ENCODE measurements at regions not wholly inside any gene's neighbourhood (a gene's known extent, or its start where the extent isn't known, plus 50 kb on each side); places are given as distances from the start of the nearest gene placed in this dataset.

- no peak overlapping the region for H3K4me3 Mint-ChIP-seq
- TF ChIP-seq CTCF (IDR thresholded peaks at IDR 0.05), result no peak
- no peak overlapping the region for H3K27ac Mint-ChIP-seq
- no peaks in the 10 kb centered on the region for H3K4me1 Mint-ChIP-seq (ENCODE audit: low read depth)
- H3K27me3 Mint-ChIP-seq (ENCODE audit: insufficient read depth), result peaks cover 29% of the 10 kb centered on the region
- H3K36me3 Mint-ChIP-seq (ENCODE audit: low read depth), result no peaks in the 10 kb centered on the region
- H3K9me3 Mint-ChIP-seq, result no peaks in the 10 kb centered on the region
- no peak for DNase-seq
These were observed 207.6 kb upstream of the SERP2 start for GRCh38 chr13:44165889-44166496.

GRCh38 chr13:44169018-44169911, 204.4 kb upstream of the SERP2 start:
- Mint-ChIP-seq H3K4me1 (ENCODE audit: low read depth) (peaks cover 8% of the 10 kb centered on the region), H3K27ac (no peak overlapping the region), H3K27me3 (ENCODE audit: insufficient read depth) (peaks cover 14% of the 10 kb centered on the region), H3K9me3 (no peaks in the 10 kb centered on the region), H3K36me3 (ENCODE audit: low read depth) (no peaks in the 10 kb centered on the region), H3K4me3 (no peak overlapping the region)
- DNase-seq, result no peak
- TF ChIP-seq CTCF (IDR thresholded peaks at IDR 0.05), result no peak

GRCh38 chr13:44170731-44171130, 202.9 kb upstream of the SERP2 start:
- DNase-seq, result no peak
- Mint-ChIP-seq H3K9me3 (no peaks in the 10 kb centered on the region), H3K27me3 (ENCODE audit: insufficient read depth) (peaks cover 14% of the 10 kb centered on the region), H3K27ac (no peak overlapping the region), H3K4me1 (ENCODE audit: low read depth) (peaks cover 23% of the 10 kb centered on the region), H3K36me3 (ENCODE audit: low read depth) (no peaks in the 10 kb centered on the region), H3K4me3 (no peak overlapping the region)
- TF ChIP-seq CTCF (IDR thresholded peaks at IDR 0.05), result no peak

GRCh38 chr13:44171156-44171555, 202.5 kb upstream of the SERP2 start:
- Mint-ChIP-seq H3K4me3 (no peak overlapping the region), H3K27me3 (ENCODE audit: insufficient read depth) (peaks cover 14% of the 10 kb centered on the region), H3K27ac (no peak overlapping the region), H3K4me1 (ENCODE audit: low read depth) (peaks cover 27% of the 10 kb centered on the region), H3K9me3 (no peaks in the 10 kb centered on the region), H3K36me3 (ENCODE audit: low read depth) (no peaks in the 10 kb centered on the region)
- no peak for TF ChIP-seq CTCF (IDR thresholded peaks at IDR 0.05)
- DNase-seq, result no peak

- Mint-ChIP-seq H3K9me3 (no peaks in the 10 kb centered on the region), H3K27ac (no peak overlapping the region), H3K27me3 (ENCODE audit: insufficient read depth) (peaks cover 13% of the 10 kb centered on the region), H3K4me1 (ENCODE audit: low read depth) (peaks cover 29% of the 10 kb centered on the region), H3K36me3 (ENCODE audit: low read depth) (no peaks in the 10 kb centered on the region), H3K4me3 (no peak overlapping the region)
- no peak for DNase-seq
- no peak for TF ChIP-seq CTCF (IDR thresholded peaks at IDR 0.05)
These were observed 201.8 kb upstream of the SERP2 start for GRCh38 chr13:44171861-44172260.

Measured in HFFc6 (cell line).